SK-N-SH treated with all-trans-retinoic acid at 6 μM for 48 hours (cell line): ENCODE measurements at regions not wholly inside any gene's neighbourhood (a gene's known extent, or its start where the extent isn't known, plus 50 kb on each side); places are given as distances from the start of the nearest gene placed in this dataset.

Experiments used
- ATAC-seq: fragments of 200-7000 bp; cut with Tn5 transposase; 3 replicates; pipeline ENCODE4 v1.9.1; 2020; ENCODE audit warnings: mild to moderate bottlenecking, moderate library complexity
- BACH2 ChIP-seq: fragments of 250-450 bp; sonication (Bioruptor Pico); IDR thresholded peaks from 2 replicates; pipeline ENCODE4 v1.9.0; 2021; ENCODE audit warnings: mild to moderate bottlenecking, borderline replicate concordance
- CSDC2 ChIP-seq: fragments of 250-450 bp; sonication (Bioruptor Pico); IDR thresholded peaks from 2 replicates; pipeline ENCODE4 v1.5.0; 2020; ENCODE audit warnings: mild to moderate bottlenecking, moderate library complexity
- ISL1 ChIP-seq: fragments of 250-450 bp; sonication (Bioruptor Pico); IDR thresholded peaks from 2 replicates; pipeline ENCODE4 v2.1.2; 2022; ENCODE audit warnings: mild to moderate bottlenecking, moderate library complexity
- OSR1 ChIP-seq: fragments of 250-450 bp; sonication (Bioruptor Pico); IDR thresholded peaks from 2 replicates; pipeline ENCODE4 v1.8.0; 2022; ENCODE audit warnings: moderate library complexity, mild to moderate bottlenecking, inconsistent platforms
- RARB ChIP-seq: fragments of 250-450 bp; sonication (Bioruptor Pico); IDR thresholded peaks from 2 replicates; pipeline ENCODE4 v1.8.0; 2021; ENCODE audit warnings: mild to moderate bottlenecking, moderate library complexity
- SNAI2 ChIP-seq: fragments of 250-450 bp; sonication (Bioruptor Pico); IDR thresholded peaks from 2 replicates; pipeline ENCODE4 v1.5.0; 2020; ENCODE audit warnings: mild to moderate bottlenecking, moderate library complexity
- TCF4 ChIP-seq: fragments of 250-450 bp; sonication (Bioruptor Pico); IDR thresholded peaks from 2 replicates; pipeline ENCODE4 v1.8.0; 2021; ENCODE audit warnings: mild to moderate bottlenecking, moderate library complexity, borderline replicate concordance
- TOX ChIP-seq: fragments of 250-450 bp; sonication (Bioruptor Pico); IDR thresholded peaks from 2 replicates; pipeline ENCODE4 v1.8.0; 2021; ENCODE audit warnings: mild to moderate bottlenecking, moderate library complexity, borderline replicate concordance
- ZC3H10 ChIP-seq: fragments of 250-450 bp; sonication (Bioruptor Pico); IDR thresholded peaks from 2 replicates; pipeline ENCODE4 v1.5.1; 2021; ENCODE audit warnings: mild to moderate bottlenecking, moderate library complexity
- ZFP3 ChIP-seq: fragments of 250-450 bp; sonication (Bioruptor Pico); IDR thresholded peaks from 2 replicates; pipeline ENCODE4 v1.5.0; 2020; ENCODE audit warnings: mild to moderate bottlenecking, moderate library complexity
- ZFP30 ChIP-seq: fragments of 450-650 bp; formaldehyde crosslinking; IDR thresholded peaks from 2 replicates; pipeline ENCODE4 v1.5.0; 2022; ENCODE audit warnings: mild to moderate bottlenecking, moderate library complexity
- ZNF565 ChIP-seq: fragments of 450-650 bp; formaldehyde crosslinking; conservative IDR thresholded peaks from 2 replicates; pipeline ENCODE4 v1.5.0; 2020; ENCODE audit warnings: low read depth, mild to moderate bottlenecking, moderate library complexity
- ZNF70 ChIP-seq: fragments of 450-650 bp; formaldehyde crosslinking; IDR thresholded peaks from 2 replicates; pipeline ENCODE4 v1.5.0; 2020; ENCODE audit warnings: mild to moderate bottlenecking, moderate library complexity
- ZNF8 ChIP-seq: fragments of 450-650 bp; formaldehyde crosslinking; IDR thresholded peaks from 2 replicates; pipeline ENCODE4 v1.5.0; 2020; ENCODE audit warnings: mild to moderate bottlenecking, moderate library complexity
- TF ChIP-seq, protein P1 (sequence below): fragments of 250-450 bp; sonication (Bioruptor Pico); IDR thresholded peaks from 2 replicates; pipeline ENCODE4 v1.5.1; 2021; ENCODE audit warnings: mild to moderate bottlenecking, moderate library complexity
- TF ChIP-seq, protein P2 (sequence below): fragments of 250-450 bp; sonication (Bioruptor Pico); IDR thresholded peaks from 2 replicates; pipeline ENCODE4 v1.8.0; 2020; ENCODE audit warnings: mild to moderate bottlenecking, moderate library complexity, borderline replicate concordance
- TF ChIP-seq, protein P3 (sequence below): fragments of 250-450 bp; sonication (Bioruptor Pico); IDR thresholded peaks from 2 replicates; pipeline ENCODE4 v1.8.0; 2021; ENCODE audit warnings: low read depth, mild to moderate bottlenecking, moderate library complexity, borderline replicate concordance
- TF ChIP-seq, protein P4 (sequence below): fragments of 250-450 bp; sonication (Bioruptor Pico); IDR thresholded peaks from 2 replicates; pipeline ENCODE4 v1.5.0; 2020; ENCODE audit warnings: mild to moderate bottlenecking, moderate library complexity

DNA sequence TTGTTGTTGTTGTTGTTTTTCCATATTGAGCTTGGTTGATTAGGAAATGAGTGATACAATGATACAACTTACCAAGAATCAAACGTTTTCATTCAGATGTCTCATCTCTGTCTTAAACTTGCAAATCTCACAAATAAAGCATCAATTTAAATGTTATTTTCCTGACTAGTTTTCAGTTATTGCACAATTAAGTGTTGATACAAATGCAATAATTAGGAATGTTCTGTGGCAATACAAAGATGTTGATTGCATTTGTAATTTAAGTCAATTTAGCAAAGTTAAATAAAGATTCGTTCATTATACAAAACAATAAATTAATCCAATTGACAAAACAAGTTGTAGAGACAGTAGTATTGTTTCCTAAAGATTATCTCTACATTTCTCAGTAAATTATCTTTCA, 392.3 kb upstream of the ZNF804A start (continued):
- TF ChIP-seq BACH2 (CRISPR knock-in tag) = no peak
- no peak for TF ChIP-seq TOX (CRISPR knock-in tag)
- TF ChIP-seq ZFP3 = no peak
- no peak for TF ChIP-seq ZC3H10 (CRISPR knock-in tag)

DNA sequence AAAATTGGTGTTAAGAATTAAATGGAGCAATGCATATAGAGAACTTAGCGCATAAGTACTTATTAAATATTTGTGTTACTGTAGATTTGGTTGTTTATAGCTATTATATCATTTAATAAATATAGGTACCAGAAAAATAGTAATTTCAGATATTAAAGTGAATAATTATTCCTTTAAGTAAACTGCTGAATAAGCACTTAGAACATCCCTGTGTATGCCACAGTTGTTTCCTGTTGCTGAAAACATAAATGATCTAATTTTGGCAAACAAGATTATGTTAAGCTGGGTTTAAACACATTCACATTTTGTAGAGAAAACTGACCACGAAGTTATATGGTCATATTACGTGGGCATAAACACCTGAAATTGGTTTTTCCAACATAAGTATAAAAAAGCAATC, 388.0 kb upstream of the ZNF804A start:
- ATAC-seq = no peak
- TF ChIP-seq, protein P1, sequence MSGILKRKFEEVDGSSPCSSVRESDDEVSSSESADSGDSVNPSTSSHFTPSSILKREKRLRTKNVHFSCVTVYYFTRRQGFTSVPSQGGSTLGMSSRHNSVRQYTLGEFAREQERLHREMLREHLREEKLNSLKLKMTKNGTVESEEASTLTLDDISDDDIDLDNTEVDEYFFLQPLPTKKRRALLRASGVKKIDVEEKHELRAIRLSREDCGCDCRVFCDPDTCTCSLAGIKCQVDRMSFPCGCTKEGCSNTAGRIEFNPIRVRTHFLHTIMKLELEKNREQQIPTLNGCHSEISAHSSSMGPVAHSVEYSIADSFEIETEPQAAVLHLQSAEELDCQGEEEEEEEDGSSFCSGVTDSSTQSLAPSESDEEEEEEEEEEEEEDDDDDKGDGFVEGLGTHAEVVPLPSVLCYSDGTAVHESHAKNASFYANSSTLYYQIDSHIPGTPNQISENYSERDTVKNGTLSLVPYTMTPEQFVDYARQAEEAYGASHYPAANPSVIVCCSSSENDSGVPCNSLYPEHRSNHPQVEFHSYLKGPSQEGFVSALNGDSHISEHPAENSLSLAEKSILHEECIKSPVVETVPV = no peak
- no peak for TF ChIP-seq TCF4
- no peak for TF ChIP-seq ZFP30 (CRISPR knock-in tag)
- TF ChIP-seq, protein P2, sequence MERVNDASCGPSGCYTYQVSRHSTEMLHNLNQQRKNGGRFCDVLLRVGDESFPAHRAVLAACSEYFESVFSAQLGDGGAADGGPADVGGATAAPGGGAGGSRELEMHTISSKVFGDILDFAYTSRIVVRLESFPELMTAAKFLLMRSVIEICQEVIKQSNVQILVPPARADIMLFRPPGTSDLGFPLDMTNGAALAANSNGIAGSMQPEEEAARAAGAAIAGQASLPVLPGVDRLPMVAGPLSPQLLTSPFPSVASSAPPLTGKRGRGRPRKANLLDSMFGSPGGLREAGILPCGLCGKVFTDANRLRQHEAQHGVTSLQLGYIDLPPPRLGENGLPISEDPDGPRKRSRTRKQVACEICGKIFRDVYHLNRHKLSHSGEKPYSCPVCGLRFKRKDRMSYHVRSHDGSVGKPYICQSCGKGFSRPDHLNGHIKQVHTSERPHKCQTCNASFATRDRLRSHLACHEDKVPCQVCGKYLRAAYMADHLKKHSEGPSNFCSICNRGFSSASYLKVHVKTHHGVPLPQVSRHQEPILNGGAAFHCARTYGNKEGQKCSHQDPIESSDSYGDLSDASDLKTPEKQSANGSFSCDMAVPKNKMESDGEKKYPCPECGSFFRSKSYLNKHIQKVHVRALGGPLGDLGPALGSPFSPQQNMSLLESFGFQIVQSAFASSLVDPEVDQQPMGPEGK (CRISPR knock-in tag) = no peak
- TF ChIP-seq ZC3H10 (CRISPR knock-in tag) = no peak
- TF ChIP-seq, protein P3, sequence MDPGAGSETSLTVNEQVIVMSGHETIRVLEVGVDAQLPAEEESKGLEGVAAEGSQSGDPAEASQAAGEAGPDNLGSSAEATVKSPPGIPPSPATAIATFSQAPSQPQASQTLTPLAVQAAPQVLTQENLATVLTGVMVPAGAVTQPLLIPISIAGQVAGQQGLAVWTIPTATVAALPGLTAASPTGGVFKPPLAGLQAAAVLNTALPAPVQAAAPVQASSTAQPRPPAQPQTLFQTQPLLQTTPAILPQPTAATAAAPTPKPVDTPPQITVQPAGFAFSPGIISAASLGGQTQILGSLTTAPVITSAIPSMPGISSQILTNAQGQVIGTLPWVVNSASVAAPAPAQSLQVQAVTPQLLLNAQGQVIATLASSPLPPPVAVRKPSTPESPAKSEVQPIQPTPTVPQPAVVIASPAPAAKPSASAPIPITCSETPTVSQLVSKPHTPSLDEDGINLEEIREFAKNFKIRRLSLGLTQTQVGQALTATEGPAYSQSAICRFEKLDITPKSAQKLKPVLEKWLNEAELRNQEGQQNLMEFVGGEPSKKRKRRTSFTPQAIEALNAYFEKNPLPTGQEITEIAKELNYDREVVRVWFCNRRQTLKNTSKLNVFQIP (CRISPR knock-in tag) = no peak
- no peak for TF ChIP-seq CSDC2
- no peak for TF ChIP-seq RARB (CRISPR knock-in tag)
- no peak for TF ChIP-seq ZNF8 (CRISPR knock-in tag)

DNA sequence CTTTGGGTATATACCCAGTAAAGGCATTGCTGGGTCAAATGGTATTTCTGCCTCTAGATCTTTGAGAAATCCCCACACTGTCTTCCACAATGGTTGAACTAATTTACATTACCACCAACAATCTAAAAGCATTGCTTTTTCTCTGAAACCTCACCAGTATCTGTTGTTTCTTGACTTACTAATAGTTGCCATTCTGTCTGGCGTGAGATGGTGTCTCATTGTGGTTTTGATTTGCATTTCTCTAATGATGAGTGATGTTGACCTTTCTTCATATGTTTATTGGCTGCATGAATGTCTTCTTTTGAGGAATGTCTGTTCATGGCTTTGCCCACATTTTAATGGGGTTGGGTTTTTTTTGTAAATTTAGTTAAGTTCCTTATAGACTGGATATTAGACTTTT, 382.6 kb upstream of the ZNF804A start:
- no peak for ATAC-seq
- TF ChIP-seq SNAI2 = no peak
- no peak for TF ChIP-seq OSR1 (CRISPR knock-in tag)
- TF ChIP-seq ZFP30 (CRISPR knock-in tag) = no peak
- TF ChIP-seq, protein P3 (CRISPR knock-in tag) = no peak

DNA sequence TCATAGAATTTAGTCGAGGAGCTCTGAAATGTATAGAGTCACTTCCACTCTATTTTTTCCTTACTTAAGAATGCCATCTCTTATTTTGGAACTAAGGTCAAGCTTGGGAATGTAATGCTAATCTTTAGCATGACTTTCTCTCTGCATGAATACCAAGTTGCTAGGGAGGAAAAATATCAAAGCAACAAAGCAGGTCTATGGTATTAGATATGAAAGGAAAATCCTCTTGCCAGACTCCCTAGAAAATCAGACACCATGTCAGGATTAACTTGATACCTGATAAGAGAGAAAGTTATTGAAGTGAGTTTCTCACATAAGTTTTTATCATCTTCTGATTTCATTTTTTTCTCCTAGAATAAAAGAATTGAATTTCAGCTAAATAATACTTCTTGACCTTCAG, 341.7 kb upstream of the ZNF804A start:
- TF ChIP-seq, protein P1 = no peak
- TF ChIP-seq CSDC2 (no peak), ISL1 (CRISPR knock-in tag) (no peak), ZNF70 (CRISPR knock-in tag) (no peak), BACH2 (CRISPR knock-in tag) (no peak), ZNF8 (CRISPR knock-in tag) (no peak), ZFP30 (CRISPR knock-in tag) (no peak), ZNF565 (CRISPR knock-in tag) (no peak), OSR1 (CRISPR knock-in tag) (no peak), RARB (CRISPR knock-in tag) (no peak)
- TF ChIP-seq, protein P4, sequence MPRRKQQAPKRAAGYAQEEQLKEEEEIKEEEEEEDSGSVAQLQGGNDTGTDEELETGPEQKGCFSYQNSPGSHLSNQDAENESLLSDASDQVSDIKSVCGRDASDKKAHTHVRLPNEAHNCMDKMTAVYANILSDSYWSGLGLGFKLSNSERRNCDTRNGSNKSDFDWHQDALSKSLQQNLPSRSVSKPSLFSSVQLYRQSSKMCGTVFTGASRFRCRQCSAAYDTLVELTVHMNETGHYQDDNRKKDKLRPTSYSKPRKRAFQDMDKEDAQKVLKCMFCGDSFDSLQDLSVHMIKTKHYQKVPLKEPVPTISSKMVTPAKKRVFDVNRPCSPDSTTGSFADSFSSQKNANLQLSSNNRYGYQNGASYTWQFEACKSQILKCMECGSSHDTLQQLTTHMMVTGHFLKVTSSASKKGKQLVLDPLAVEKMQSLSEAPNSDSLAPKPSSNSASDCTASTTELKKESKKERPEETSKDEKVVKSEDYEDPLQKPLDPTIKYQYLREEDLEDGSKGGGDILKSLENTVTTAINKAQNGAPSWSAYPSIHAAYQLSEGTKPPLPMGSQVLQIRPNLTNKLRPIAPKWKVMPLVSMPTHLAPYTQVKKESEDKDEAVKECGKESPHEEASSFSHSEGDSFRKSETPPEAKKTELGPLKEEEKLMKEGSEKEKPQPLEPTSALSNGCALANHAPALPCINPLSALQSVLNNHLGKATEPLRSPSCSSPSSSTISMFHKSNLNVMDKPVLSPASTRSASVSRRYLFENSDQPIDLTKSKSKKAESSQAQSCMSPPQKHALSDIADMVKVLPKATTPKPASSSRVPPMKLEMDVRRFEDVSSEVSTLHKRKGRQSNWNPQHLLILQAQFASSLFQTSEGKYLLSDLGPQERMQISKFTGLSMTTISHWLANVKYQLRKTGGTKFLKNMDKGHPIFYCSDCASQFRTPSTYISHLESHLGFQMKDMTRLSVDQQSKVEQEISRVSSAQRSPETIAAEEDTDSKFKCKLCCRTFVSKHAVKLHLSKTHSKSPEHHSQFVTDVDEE (CRISPR knock-in tag) = no peak
- no peak for ATAC-seq
